ENCODE measurements at regions not wholly inside any gene's neighbourhood (a gene's known extent, or its start where the extent isn't known, plus 50 kb on each side); places are given as distances from the start of the nearest gene placed in this dataset.

GRCh38 chr2:239576784-239577685 is 176.2 kb upstream of the HDAC4 start:
- Histone ChIP-seq H3K4me1 (ENCODE audit: control insufficient read depth, insufficient read depth, low read length) (no peaks in the 10 kb centered on the region), H3K27me3 (ENCODE audit: control insufficient read depth, insufficient read depth, low read length) (no peaks in the 10 kb centered on the region), H3K9me3 (ENCODE audit: control insufficient read depth, insufficient read depth, low read length) (no peaks in the 10 kb centered on the region), H3K36me3 (ENCODE audit: control insufficient read depth, insufficient read depth, low read length) (no peaks in the 10 kb centered on the region), H3K27ac (ENCODE audit: low read length) (no peak overlapping the region), H3K4me3 (ENCODE audit: low read length) (no peak overlapping the region)
- no CpG with 5 or more reads among the region's 17 CpGs for WGBS (ENCODE audit: insufficient coverage, insufficient read length)
- DNase-seq (ENCODE audit: low read depth, low spot score): no peak

- Histone ChIP-seq H3K4me3 (ENCODE audit: low read length) (no peak overlapping the region), H3K27ac (ENCODE audit: low read length) (no peak overlapping the region), H3K9me3 (ENCODE audit: control insufficient read depth, insufficient read depth, low read length) (no peaks in the 10 kb centered on the region), H3K4me1 (ENCODE audit: control insufficient read depth, insufficient read depth, low read length) (no peaks in the 10 kb centered on the region), H3K36me3 (ENCODE audit: control insufficient read depth, insufficient read depth, low read length) (no peaks in the 10 kb centered on the region), H3K27me3 (ENCODE audit: control insufficient read depth, insufficient read depth, low read length) (no peaks in the 10 kb centered on the region)
- WGBS (ENCODE audit: insufficient coverage, insufficient read length): no CpG with 5 or more reads among the region's 8 CpGs
- no peak for DNase-seq (ENCODE audit: low read depth, low spot score)
Measured at GRCh38 chr2:239575931-239576445, 175.2 kb upstream of the HDAC4 start.

- no peak overlapping the region for H3K27ac ChIP-seq (ENCODE audit: low read length)
- WGBS (ENCODE audit: insufficient coverage, insufficient read length): no CpG with 5 or more reads among the region's 13 CpGs
- H3K9me3 ChIP-seq (ENCODE audit: control insufficient read depth, insufficient read depth, low read length): no peaks in the 10 kb centered on the region
- DNase-seq (ENCODE audit: low read depth, low spot score): no peak
- no peaks in the 10 kb centered on the region for H3K27me3 ChIP-seq (ENCODE audit: control insufficient read depth, insufficient read depth, low read length)
- H3K36me3 ChIP-seq (ENCODE audit: control insufficient read depth, insufficient read depth, low read length): no peaks in the 10 kb centered on the region
- no peak overlapping the region for H3K4me3 ChIP-seq (ENCODE audit: low read length)
- no peaks in the 10 kb centered on the region for H3K4me1 ChIP-seq (ENCODE audit: control insufficient read depth, insufficient read depth, low read length)
Measured at GRCh38 chr2:239574434-239575156, 173.8 kb upstream of the HDAC4 start.

- no peak overlapping the region for H3K4me3 ChIP-seq (ENCODE audit: low read length)
- H3K27ac ChIP-seq (ENCODE audit: low read length): no peak overlapping the region
- no peaks in the 10 kb centered on the region for H3K9me3 ChIP-seq (ENCODE audit: control insufficient read depth, insufficient read depth, low read length)
- DNase-seq (ENCODE audit: low read depth, low spot score): no peak
- no peaks in the 10 kb centered on the region for H3K36me3 ChIP-seq (ENCODE audit: control insufficient read depth, insufficient read depth, low read length)
- no CpG with 5 or more reads among the region's 5 CpGs for WGBS (ENCODE audit: insufficient coverage, insufficient read length)
- H3K4me1 ChIP-seq (ENCODE audit: control insufficient read depth, insufficient read depth, low read length): no peaks in the 10 kb centered on the region
- H3K27me3 ChIP-seq (ENCODE audit: control insufficient read depth, insufficient read depth, low read length): no peaks in the 10 kb centered on the region
Measured at GRCh38 chr2:239574054-239574433, 173.2 kb upstream of the HDAC4 start.

GRCh38 chr2:239570971-239571520 is 170.2 kb upstream of the HDAC4 start:
- H3K27me3 ChIP-seq (ENCODE audit: control insufficient read depth, insufficient read depth, low read length): no peaks in the 10 kb centered on the region
- no peaks in the 10 kb centered on the region for H3K4me1 ChIP-seq (ENCODE audit: control insufficient read depth, insufficient read depth, low read length)
- no peak for DNase-seq (ENCODE audit: low read depth, low spot score)
- H3K36me3 ChIP-seq (ENCODE audit: control insufficient read depth, insufficient read depth, low read length): no peaks in the 10 kb centered on the region
- H3K27ac ChIP-seq (ENCODE audit: low read length): no peak overlapping the region
- no peaks in the 10 kb centered on the region for H3K9me3 ChIP-seq (ENCODE audit: control insufficient read depth, insufficient read depth, low read length)
- WGBS (ENCODE audit: insufficient coverage, insufficient read length): no CpG with 5 or more reads among the region's 6 CpGs
- H3K4me3 ChIP-seq (ENCODE audit: low read length): no peak overlapping the region

- H3K36me3 ChIP-seq (ENCODE audit: control insufficient read depth, insufficient read depth, low read length): no peaks in the 10 kb centered on the region
- DNase-seq (ENCODE audit: low read depth, low spot score): no peak
- no CpG with 5 or more reads among the region's 15 CpGs for WGBS (ENCODE audit: insufficient coverage, insufficient read length)
- H3K27me3 ChIP-seq (ENCODE audit: control insufficient read depth, insufficient read depth, low read length): no peaks in the 10 kb centered on the region
- no peak overlapping the region for H3K27ac ChIP-seq (ENCODE audit: low read length)
- no peak overlapping the region for H3K4me3 ChIP-seq (ENCODE audit: low read length)
- no peaks in the 10 kb centered on the region for H3K9me3 ChIP-seq (ENCODE audit: control insufficient read depth, insufficient read depth, low read length)
- H3K4me1 ChIP-seq (ENCODE audit: control insufficient read depth, insufficient read depth, low read length): no peaks in the 10 kb centered on the region
Measured at GRCh38 chr2:239570216-239570925, 169.6 kb upstream of the HDAC4 start.

GRCh38 chr2:239569401-239570090 is 168.7 kb upstream of the HDAC4 start:
- no CpG with 5 or more reads among the region's 24 CpGs for WGBS (ENCODE audit: insufficient coverage, insufficient read length)
- Histone ChIP-seq H3K27ac (ENCODE audit: low read length) (no peak overlapping the region), H3K9me3 (ENCODE audit: control insufficient read depth, insufficient read depth, low read length) (no peaks in the 10 kb centered on the region), H3K36me3 (ENCODE audit: control insufficient read depth, insufficient read depth, low read length) (no peaks in the 10 kb centered on the region), H3K4me1 (ENCODE audit: control insufficient read depth, insufficient read depth, low read length) (no peaks in the 10 kb centered on the region), H3K27me3 (ENCODE audit: control insufficient read depth, insufficient read depth, low read length) (no peaks in the 10 kb centered on the region), H3K4me3 (ENCODE audit: low read length) (no peak overlapping the region)
- DNase-seq (ENCODE audit: low read depth, low spot score): no peak

GRCh38 chr2:239568601-239569000 is 167.8 kb upstream of the HDAC4 start:
- H3K4me3 ChIP-seq (ENCODE audit: low read length): no peak overlapping the region
- no peaks in the 10 kb centered on the region for H3K27me3 ChIP-seq (ENCODE audit: control insufficient read depth, insufficient read depth, low read length)
- H3K9me3 ChIP-seq (ENCODE audit: control insufficient read depth, insufficient read depth, low read length): no peaks in the 10 kb centered on the region
- WGBS (ENCODE audit: insufficient coverage, insufficient read length): no CpG with 5 or more reads among the region's 4 CpGs
- H3K4me1 ChIP-seq (ENCODE audit: control insufficient read depth, insufficient read depth, low read length): no peaks in the 10 kb centered on the region
- no peak for DNase-seq (ENCODE audit: low read depth, low spot score)
- no peak overlapping the region for H3K27ac ChIP-seq (ENCODE audit: low read length)
- no peaks in the 10 kb centered on the region for H3K36me3 ChIP-seq (ENCODE audit: control insufficient read depth, insufficient read depth, low read length)

- Histone ChIP-seq H3K27ac (ENCODE audit: low read length) (no peak overlapping the region), H3K36me3 (ENCODE audit: control insufficient read depth, insufficient read depth, low read length) (no peaks in the 10 kb centered on the region), H3K27me3 (ENCODE audit: control insufficient read depth, insufficient read depth, low read length) (no peaks in the 10 kb centered on the region), H3K4me3 (ENCODE audit: low read length) (no peak overlapping the region), H3K4me1 (ENCODE audit: control insufficient read depth, insufficient read depth, low read length) (no peaks in the 10 kb centered on the region), H3K9me3 (ENCODE audit: control insufficient read depth, insufficient read depth, low read length) (no peaks in the 10 kb centered on the region)
- DNase-seq (ENCODE audit: low read depth, low spot score): no peak
- WGBS (ENCODE audit: insufficient coverage, insufficient read length): no CpG with 5 or more reads among the region's 13 CpGs
Measured at GRCh38 chr2:239567786-239568185, 167.0 kb upstream of the HDAC4 start.
